NCI-H2196 treated with DMSO at 0.1 percent for 48 hours (cell line): ENCODE measurements at regions not wholly inside any gene's neighbourhood (a gene's known extent, or its start where the extent isn't known, plus 50 kb on each side); places are given as distances from the start of the nearest gene placed in this dataset.

Source experiments
- DNase-seq: peaks from one replicate; lab custom pipeline; 2025; ENCODE audit not compliant: unreplicated experiment; lab: John Stamatoyannopoulos, UW

GRCh38 chr16:8375232-8375587, 215.1 kb downstream of the TMEM114 start:
- DNase-seq = no peak

DNA sequence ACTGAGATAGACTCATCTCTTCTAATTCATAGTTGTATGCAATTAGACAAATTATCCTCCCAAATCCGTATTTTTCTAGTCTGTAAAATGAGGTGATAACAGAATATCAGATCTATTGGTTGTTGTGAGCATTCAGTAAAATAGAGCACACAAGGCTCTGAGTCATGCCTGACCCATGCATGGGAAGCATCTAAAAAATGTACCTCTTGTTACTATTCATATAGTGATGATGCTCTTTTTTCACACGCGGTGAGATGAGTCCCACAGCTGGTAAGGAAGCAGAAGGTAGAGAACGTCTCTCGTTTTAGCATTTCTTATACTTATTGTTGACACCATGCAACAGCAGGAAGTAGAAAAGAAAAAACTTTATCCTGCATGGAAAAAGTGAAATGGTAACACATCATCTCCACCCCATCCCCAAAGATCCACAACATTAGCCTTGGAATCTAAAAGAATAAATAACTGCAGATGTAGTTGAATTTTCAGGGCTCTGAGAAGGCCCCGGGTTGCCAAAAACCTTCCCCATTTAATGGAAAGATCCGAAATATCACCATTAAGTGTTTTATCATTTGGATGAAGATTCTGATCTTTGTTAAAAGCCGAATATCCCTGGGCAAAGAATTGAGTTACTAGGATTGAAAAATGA, 215.6 kb downstream of the TMEM114 start:
- DNase-seq = no peak

- no peak for DNase-seq
Observed at GRCh38 chr16:8373676-8374431, 216.5 kb downstream of the TMEM114 start.

GRCh38 chr16:8372141-8372540, 218.2 kb downstream of the TMEM114 start:
- no peak for DNase-seq

- no peak for DNase-seq
Observed at GRCh38 chr16:8370374-8371270, 219.7 kb downstream of the TMEM114 start.

GRCh38 chr16:8358937-8359336, 231.4 kb downstream of the TMEM114 start:
- no peak for DNase-seq

DNA sequence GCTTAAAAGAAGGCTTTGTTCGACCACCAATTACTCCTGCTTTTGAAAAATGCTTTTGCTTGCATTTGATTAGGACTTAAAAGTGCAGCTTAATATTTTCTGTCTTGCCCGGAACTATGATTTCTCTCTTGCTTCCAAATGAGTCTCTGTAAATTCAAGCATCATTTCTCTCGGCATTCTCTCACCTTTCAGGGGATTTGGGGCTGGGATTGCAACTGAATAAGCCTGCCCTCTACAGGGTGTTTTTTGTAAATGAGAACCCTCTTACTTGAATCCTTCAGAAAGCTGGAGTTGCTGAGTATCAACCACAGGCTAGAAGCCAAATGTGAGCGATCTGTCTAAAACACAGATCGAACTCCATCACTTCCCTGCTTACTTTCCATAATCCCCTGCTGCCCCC, 234.6 kb downstream of the TMEM114 start:
- no peak for DNase-seq

- DNase-seq = no peak
Observed at GRCh38 chr16:8346294-8346693, 244.0 kb downstream of the TMEM114 start.

DNA sequence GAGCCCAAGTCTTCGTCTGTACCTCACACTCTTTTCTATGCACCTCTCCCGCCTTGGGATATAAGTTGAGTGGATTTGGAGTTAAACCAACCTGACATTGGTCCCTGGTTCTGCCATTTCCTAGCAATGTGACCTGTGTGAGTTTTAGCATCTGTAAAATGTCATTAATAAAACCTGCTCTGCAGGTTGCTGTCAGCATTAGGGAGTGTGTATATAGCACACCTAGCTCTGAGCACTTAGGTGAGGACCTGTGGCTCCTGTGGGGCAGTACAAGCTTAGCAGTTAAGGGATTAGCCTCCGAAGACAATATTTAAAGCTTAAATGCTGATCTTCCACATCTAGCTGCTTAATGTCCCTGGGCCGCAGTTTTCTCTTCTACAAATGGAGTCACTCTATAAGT, 248.0 kb downstream of the TMEM114 start:
- DNase-seq = no peak

GRCh38 chr16:8330761-8331160, 259.6 kb downstream of the TMEM114 start:
- no peak for DNase-seq

GRCh38 chr16:8326232-8326631, 264.1 kb downstream of the TMEM114 start:
- DNase-seq = no peak

- DNase-seq = no peak
Observed at GRCh38 chr16:8323153-8323552, 267.2 kb downstream of the TMEM114 start.

DNA sequence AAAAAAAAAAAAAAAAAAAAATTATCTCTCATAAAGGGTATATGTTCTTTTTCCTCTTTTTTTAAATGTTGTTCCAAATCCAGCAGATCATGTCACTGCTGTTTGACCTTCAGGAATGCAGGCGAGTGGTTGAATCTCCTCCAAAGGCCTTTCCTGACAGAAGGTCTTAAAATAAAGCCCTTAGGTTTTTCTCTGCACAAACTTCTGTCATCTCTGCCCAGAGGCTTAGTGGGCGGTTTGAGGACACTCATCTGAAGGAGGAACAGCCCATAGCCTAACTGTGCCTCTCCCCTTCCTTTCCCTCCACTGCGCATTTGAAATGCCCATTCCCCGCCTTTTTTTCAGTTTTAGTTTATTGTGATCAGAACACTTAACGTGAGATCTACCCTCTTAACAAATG, 270.2 kb downstream of the TMEM114 start:
- DNase-seq = no peak

DNA sequence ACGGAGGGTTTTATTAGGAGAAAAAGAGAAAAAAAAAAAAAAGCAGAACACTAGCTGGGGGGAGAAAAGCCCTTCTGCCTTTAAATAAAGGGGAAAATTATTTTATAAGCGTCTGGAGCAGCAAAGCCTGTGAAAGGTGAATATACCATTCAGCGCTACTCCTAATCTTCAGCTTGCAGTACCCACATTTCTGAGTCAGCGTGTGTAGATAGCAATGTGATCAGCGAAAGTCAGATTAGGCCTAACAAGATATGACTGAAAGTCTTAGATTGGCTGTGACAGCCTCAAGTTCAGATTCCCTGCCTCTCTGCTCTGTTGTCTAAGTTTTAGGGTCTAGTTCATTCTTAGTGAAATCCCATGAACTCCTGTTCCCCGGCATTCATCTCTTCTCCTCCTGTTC, 279.5 kb downstream of the TMEM114 start:
- DNase-seq = no peak

DNA sequence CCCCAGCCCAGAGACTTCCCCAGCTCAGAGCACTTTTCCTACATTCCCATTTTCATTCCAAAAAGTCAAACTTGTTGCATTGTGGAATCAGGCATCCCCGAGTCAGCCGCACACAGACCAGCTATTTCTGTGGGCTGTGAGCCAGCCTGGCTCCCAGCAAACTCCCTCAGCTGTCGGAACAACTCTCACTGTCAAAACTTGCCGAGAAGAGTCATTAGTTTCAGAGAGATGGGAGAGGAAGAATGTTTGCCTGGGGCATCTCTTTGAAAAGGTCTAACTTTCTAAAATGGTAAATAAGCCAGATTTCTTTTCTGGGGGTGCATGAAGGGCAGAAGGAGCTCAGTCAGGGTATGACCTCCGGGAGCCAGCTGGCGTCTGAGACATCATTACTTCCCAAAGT, 280.0 kb downstream of the TMEM114 start:
- DNase-seq = no peak

- no peak for DNase-seq
Observed at GRCh38 chr16:8305201-8305600, 285.1 kb downstream of the TMEM114 start.

GRCh38 chr16:8299635-8300034, 290.7 kb downstream of the TMEM114 start:
- DNase-seq = no peak

DNA sequence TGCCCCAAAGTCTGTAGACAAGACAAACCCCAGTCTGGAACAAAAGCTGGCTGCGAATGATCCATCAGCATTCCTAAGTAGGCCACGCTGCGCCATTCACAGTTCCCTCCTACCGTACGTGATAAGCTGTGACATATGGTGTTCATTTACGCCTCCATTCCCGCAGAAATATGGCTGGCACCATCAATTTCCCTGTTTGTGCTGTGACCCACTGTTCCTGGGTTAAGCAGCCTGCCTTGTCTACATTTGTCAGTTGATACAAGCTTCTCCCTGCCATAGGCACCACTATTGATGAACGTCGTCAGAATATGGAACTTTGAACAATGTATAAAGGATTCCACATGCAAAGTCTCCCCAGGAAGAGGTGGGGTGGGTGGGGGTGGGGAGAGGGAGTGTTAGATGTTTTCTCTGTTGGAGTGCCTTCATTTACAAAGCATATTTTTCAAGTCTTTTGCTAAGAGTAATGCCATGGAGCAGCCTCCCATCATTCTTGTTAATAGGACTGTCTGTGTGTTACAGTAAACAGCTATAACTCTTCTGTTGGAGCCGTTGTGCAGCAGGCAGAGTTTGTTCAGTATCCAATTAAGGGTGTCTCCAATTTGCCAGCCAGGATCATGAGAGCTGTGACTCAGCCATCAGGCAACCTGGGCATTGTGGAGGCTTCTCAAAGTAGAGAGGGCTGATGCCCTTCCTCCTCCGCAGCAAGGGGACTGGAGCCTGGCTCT, 294.6 kb downstream of the TMEM114 start:
- DNase-seq = no peak

- no peak for DNase-seq
Observed at GRCh38 chr16:8293413-8293812, 296.9 kb downstream of the TMEM114 start.

DNA sequence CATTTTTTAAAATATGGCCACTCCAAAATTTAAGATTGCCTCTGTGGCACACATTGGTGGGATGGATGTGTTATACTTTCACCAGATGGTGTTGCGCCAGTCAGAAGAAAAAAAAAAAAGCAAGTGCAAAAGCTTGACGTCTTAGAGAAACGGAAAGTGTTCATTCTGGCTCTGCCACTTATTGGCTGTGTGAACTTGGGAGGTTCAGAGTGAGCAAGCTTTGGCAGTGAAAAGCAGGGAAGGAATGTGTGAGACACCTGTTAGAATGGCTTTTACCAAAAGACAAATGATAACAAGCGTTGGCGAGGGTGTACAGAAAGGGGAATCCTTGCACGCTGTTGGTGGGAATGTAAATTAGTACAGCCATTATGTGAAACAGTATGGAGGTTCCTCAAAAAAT, 298.0 kb downstream of the TMEM114 start:
- no peak for DNase-seq

- DNase-seq = no peak
Observed at GRCh38 chr16:8286348-8286747, 304.0 kb downstream of the TMEM114 start.
